ENCODE measurements at regions not wholly inside any gene's neighbourhood (a gene's known extent, or its start where the extent isn't known, plus 50 kb on each side); places are given as distances from the start of the nearest gene placed in this dataset.

DNA sequence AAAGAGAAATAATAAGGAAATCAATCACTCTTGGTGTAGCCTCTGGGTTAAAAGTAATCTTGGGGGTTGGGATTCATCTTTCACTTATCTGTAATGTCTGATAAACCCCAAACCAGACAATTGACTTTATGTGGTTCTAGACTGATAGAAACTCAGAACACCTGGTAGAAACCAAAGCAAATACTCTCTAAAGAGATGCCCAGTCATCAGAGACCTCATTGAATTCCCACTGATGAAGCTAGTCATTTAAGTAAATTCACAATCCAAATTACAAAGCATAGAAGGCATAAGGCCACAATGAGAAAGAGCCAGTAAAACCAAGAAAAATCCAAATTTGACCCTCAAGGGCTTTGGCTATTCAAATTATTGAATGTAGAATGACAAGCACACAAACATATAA, 250.6 kb downstream of the MBNL1 start:
- TF ChIP-seq, protein P1, sequence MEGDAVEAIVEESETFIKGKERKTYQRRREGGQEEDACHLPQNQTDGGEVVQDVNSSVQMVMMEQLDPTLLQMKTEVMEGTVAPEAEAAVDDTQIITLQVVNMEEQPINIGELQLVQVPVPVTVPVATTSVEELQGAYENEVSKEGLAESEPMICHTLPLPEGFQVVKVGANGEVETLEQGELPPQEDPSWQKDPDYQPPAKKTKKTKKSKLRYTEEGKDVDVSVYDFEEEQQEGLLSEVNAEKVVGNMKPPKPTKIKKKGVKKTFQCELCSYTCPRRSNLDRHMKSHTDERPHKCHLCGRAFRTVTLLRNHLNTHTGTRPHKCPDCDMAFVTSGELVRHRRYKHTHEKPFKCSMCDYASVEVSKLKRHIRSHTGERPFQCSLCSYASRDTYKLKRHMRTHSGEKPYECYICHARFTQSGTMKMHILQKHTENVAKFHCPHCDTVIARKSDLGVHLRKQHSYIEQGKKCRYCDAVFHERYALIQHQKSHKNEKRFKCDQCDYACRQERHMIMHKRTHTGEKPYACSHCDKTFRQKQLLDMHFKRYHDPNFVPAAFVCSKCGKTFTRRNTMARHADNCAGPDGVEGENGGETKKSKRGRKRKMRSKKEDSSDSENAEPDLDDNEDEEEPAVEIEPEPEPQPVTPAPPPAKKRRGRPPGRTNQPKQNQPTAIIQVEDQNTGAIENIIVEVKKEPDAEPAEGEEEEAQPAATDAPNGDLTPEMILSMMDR (conservative IDR thresholded peaks at IDR 0.05; ENCODE audit: low read depth in 2 of 2), result no peak
- TF ChIP-seq POLR2AphosphoS5 (IDR thresholded peaks at IDR 0.05; ENCODE audit: low read depth), result no peak
- TF ChIP-seq ZNF331 (CRISPR knock-in tag; IDR thresholded peaks at IDR 0.05; ENCODE audit: low read depth), result no peak
- TF ChIP-seq, protein P2, sequence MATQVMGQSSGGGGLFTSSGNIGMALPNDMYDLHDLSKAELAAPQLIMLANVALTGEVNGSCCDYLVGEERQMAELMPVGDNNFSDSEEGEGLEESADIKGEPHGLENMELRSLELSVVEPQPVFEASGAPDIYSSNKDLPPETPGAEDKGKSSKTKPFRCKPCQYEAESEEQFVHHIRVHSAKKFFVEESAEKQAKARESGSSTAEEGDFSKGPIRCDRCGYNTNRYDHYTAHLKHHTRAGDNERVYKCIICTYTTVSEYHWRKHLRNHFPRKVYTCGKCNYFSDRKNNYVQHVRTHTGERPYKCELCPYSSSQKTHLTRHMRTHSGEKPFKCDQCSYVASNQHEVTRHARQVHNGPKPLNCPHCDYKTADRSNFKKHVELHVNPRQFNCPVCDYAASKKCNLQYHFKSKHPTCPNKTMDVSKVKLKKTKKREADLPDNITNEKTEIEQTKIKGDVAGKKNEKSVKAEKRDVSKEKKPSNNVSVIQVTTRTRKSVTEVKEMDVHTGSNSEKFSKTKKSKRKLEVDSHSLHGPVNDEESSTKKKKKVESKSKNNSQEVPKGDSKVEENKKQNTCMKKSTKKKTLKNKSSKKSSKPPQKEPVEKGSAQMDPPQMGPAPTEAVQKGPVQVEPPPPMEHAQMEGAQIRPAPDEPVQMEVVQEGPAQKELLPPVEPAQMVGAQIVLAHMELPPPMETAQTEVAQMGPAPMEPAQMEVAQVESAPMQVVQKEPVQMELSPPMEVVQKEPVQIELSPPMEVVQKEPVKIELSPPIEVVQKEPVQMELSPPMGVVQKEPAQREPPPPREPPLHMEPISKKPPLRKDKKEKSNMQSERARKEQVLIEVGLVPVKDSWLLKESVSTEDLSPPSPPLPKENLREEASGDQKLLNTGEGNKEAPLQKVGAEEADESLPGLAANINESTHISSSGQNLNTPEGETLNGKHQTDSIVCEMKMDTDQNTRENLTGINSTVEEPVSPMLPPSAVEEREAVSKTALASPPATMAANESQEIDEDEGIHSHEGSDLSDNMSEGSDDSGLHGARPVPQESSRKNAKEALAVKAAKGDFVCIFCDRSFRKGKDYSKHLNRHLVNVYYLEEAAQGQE (IDR thresholded peaks at IDR 0.05; ENCODE audit: unreplicated experiment), result no peak
- no peak for TF ChIP-seq EZH2 (IDR thresholded peaks at IDR 0.05; ENCODE audit: low read depth, unreplicated experiment)
- no peak for TF ChIP-seq EZH2phosphoT487 (IDR thresholded peaks at IDR 0.05; ENCODE audit: unreplicated experiment)
- TF ChIP-seq JUNB (IDR thresholded peaks at IDR 0.05; ENCODE audit: unreplicated experiment), result no peak
- TF ChIP-seq CREB1 (CRISPR knock-in tag; IDR thresholded peaks at IDR 0.05; ENCODE audit: low read depth), result no peak
- TF ChIP-seq, protein P3, sequence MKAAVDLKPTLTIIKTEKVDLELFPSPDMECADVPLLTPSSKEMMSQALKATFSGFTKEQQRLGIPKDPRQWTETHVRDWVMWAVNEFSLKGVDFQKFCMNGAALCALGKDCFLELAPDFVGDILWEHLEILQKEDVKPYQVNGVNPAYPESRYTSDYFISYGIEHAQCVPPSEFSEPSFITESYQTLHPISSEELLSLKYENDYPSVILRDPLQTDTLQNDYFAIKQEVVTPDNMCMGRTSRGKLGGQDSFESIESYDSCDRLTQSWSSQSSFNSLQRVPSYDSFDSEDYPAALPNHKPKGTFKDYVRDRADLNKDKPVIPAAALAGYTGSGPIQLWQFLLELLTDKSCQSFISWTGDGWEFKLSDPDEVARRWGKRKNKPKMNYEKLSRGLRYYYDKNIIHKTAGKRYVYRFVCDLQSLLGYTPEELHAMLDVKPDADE (IDR thresholded peaks at IDR 0.05), result no peak
- TF ChIP-seq NANOG (IDR thresholded peaks at IDR 0.05; ENCODE audit: borderline replicate concordance), result no peak
